ENCODE measurements at regions not wholly inside any gene's neighbourhood (a gene's known extent, or its start where the extent isn't known, plus 50 kb on each side); places are given as distances from the start of the nearest gene placed in this dataset.

DNA sequence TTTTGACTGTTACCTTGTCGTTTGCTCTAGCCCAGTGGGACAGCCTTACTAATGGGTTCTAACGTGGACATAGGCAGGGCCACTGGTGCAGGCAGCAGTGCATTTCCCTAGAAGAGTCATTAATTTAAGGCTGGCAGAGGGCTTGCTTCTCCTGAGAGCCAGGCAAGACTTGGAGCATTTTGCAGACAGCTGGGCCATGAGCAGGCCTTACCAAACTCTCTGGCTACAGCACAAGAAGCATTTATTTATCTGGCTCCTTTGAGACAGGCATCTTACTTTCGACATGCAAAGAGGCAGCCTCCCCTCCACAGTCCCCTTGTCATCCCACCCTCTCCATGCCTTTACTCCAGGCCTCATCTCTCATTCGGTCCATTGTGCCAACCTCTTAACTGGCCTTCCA lies 139.9 kb downstream of the CSNK2A3 start:
- TF ChIP-seq GATA2 (IDR thresholded peaks at IDR 0.05; ENCODE audit: low read depth, low read length) (no peak), GATA3 (IDR thresholded peaks at IDR 0.05; ENCODE audit: low read depth, low read length) (no peak)

Measured in SH-SY5Y (cell line).